ENCODE measurements at regions not wholly inside any gene's neighbourhood (a gene's known extent, or its start where the extent isn't known, plus 50 kb on each side); places are given as distances from the start of the nearest gene placed in this dataset.

DNA sequence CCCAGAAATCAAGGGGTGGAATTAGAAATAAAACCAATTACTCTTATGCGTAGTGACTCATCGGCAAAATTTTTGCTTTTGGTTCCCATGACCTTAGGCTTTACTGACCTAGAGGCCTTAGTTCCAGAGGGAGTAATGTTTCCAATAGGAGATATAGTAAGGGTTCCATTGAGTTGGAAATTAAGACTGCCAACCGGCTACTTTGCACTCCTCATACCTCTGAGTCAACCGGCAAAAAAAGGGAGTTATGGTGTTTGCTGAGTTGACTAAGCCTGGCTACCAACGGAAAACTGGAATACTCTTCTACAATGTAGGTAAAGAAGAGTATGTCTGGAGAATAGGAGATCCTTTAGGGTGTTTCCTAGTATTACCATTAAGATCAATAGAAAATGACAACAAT lies 919.8 kb downstream of the CENPC start:
- H3K36me3 ChIP-seq (ENCODE audit: insufficient read depth, low read length): no peaks in the 10 kb centered on the region
- no TSS peak for BruUV-seq (replicated peaks)
- TF ChIP-seq, protein P1, sequence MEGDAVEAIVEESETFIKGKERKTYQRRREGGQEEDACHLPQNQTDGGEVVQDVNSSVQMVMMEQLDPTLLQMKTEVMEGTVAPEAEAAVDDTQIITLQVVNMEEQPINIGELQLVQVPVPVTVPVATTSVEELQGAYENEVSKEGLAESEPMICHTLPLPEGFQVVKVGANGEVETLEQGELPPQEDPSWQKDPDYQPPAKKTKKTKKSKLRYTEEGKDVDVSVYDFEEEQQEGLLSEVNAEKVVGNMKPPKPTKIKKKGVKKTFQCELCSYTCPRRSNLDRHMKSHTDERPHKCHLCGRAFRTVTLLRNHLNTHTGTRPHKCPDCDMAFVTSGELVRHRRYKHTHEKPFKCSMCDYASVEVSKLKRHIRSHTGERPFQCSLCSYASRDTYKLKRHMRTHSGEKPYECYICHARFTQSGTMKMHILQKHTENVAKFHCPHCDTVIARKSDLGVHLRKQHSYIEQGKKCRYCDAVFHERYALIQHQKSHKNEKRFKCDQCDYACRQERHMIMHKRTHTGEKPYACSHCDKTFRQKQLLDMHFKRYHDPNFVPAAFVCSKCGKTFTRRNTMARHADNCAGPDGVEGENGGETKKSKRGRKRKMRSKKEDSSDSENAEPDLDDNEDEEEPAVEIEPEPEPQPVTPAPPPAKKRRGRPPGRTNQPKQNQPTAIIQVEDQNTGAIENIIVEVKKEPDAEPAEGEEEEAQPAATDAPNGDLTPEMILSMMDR (conservative IDR thresholded peaks at IDR 0.05; ENCODE audit: low read length): no peak
- TF ChIP-seq EZH2phosphoT487 (IDR thresholded peaks at IDR 0.05; ENCODE audit: borderline replicate concordance, low read depth, low read length): no peak
- H2AFZ ChIP-seq (ENCODE audit: low read length): no peak overlapping the region
- no peaks in the 10 kb centered on the region for H3K9me3 ChIP-seq (ENCODE audit: low read length)
- no peak for DNase-seq (ENCODE audit: low spot score)
- H3K27ac ChIP-seq (ENCODE audit: low read depth, low read length, poor library complexity, severe bottlenecking): no peak overlapping the region
- intact Hi-C loops (cut with micrococcal nuclease; ENCODE audit: unreplicated experiment): no loop called here
- CTCF ChIA-PET (ENCODE audit: unreplicated experiment): no interaction called here
- H4K20me1 ChIP-seq (ENCODE audit: insufficient read depth, low read length): no peaks in the 10 kb centered on the region
- POLR2A ChIA-PET: no interaction called here
- no peak overlapping the region for H3K4me3 ChIP-seq (ENCODE audit: low read depth, low read length, poor library complexity, severe bottlenecking)
- no peak overlapping the region for H3K4me2 ChIP-seq (ENCODE audit: low read length)
- H3K79me2 ChIP-seq (ENCODE audit: insufficient read depth, low read depth, low read length): no peaks in the 10 kb centered on the region
- no peaks in the 10 kb centered on the region for H3K4me1 ChIP-seq (ENCODE audit: insufficient read depth, low read length, poor library complexity, severe bottlenecking)
- H3K9me2 ChIP-seq (ENCODE audit: insufficient read depth, low read length): no peaks in the 10 kb centered on the region

DNA sequence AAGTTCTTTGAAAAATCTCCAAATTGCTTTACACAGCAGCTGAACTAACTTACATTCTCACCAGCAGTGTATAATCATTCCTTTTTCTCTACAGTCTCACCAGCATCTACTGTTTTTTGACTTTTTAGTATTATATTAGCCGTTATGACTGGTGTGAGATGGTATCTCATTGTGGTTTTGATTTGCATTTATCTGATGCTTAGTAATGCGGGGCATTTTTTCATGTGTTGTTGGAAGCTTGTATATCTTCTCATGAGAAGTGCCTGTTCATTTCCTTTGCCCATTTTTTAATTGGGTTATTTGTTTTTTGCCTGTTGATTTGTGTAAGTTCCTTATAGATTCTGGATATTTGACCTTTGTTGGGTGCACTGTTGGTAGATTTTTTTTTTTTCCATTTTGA lies 931.7 kb downstream of the CENPC start:
- CTCF ChIA-PET (ENCODE audit: unreplicated experiment): no interaction called here
- Histone ChIP-seq H3K9me2 (ENCODE audit: insufficient read depth, low read length) (no peaks in the 10 kb centered on the region), H3K4me3 (ENCODE audit: low read depth, low read length, poor library complexity, severe bottlenecking) (no peak overlapping the region), H3K36me3 (ENCODE audit: insufficient read depth, low read length) (no peaks in the 10 kb centered on the region), H3K9me3 (ENCODE audit: low read length) (peaks cover 8% of the 10 kb centered on the region; the same call in 1 of the 2 replicates), H3K4me1 (ENCODE audit: insufficient read depth, low read length, poor library complexity, severe bottlenecking) (no peaks in the 10 kb centered on the region), H2AFZ (ENCODE audit: low read length) (no peak overlapping the region), H4K20me1 (ENCODE audit: insufficient read depth, low read length) (no peaks in the 10 kb centered on the region), H3K79me2 (ENCODE audit: insufficient read depth, low read depth, low read length) (no peaks in the 10 kb centered on the region), H3K27ac (ENCODE audit: low read depth, low read length, poor library complexity, severe bottlenecking) (no peak overlapping the region), H3K4me2 (ENCODE audit: low read length) (no peak overlapping the region)
- no TSS peak for BruUV-seq (replicated peaks)
- no peak for TF ChIP-seq EZH2phosphoT487 (IDR thresholded peaks at IDR 0.05; ENCODE audit: borderline replicate concordance, low read depth, low read length)
- TF ChIP-seq, protein P1 (conservative IDR thresholded peaks at IDR 0.05; ENCODE audit: low read length): no peak
- DNase-seq (ENCODE audit: low spot score): no peak
- POLR2A ChIA-PET: interaction anchor here (0.7 kb wide), 1 partner anchor 1411 kb away, joined by 3 read pairs; no protein-coding TSS in a partner anchor
- intact Hi-C loops (cut with micrococcal nuclease; ENCODE audit: unreplicated experiment): no loop called here

DNA sequence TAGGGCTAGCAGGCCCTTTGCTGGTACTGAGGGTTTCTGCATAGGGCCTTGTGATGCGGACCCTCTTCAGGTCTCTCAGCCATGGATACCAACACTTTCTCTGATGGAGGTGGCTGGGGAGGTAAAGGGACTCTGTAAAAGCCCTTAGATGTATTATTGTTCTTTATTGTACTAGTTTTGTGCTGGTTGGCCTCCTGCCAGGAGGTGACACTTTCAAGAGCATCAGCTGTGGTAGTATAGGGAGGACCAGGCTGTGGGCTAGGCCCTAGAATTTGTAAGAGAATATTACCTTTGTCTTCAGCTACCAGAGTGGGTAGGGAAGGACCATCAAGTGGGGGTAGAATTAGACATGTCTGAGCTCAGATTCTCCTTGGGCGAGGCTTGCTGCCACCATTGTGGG lies 936.3 kb downstream of the CENPC start:
- no peak overlapping the region for H3K27ac ChIP-seq (ENCODE audit: low read depth, low read length, poor library complexity, severe bottlenecking)
- H3K4me2 ChIP-seq (ENCODE audit: low read length): no peak overlapping the region
- intact Hi-C loops (cut with micrococcal nuclease; ENCODE audit: unreplicated experiment): no loop called here
- ChIA-PET CTCF (ENCODE audit: unreplicated experiment) (no interaction called here), POLR2A (no interaction called here)
- H3K9me3 ChIP-seq (ENCODE audit: low read length): no peaks in the 10 kb centered on the region
- no peak for TF ChIP-seq EZH2phosphoT487 (IDR thresholded peaks at IDR 0.05; ENCODE audit: borderline replicate concordance, low read depth, low read length)
- TF ChIP-seq, protein P1 (conservative IDR thresholded peaks at IDR 0.05; ENCODE audit: low read length): no peak
- DNase-seq (ENCODE audit: low spot score): no peak
- no TSS peak for BruUV-seq (replicated peaks)
- H3K36me3 ChIP-seq (ENCODE audit: insufficient read depth, low read length): no peaks in the 10 kb centered on the region
- no peaks in the 10 kb centered on the region for H3K4me1 ChIP-seq (ENCODE audit: insufficient read depth, low read length, poor library complexity, severe bottlenecking)
- H3K79me2 ChIP-seq (ENCODE audit: insufficient read depth, low read depth, low read length): no peaks in the 10 kb centered on the region
- H4K20me1 ChIP-seq (ENCODE audit: insufficient read depth, low read length): no peaks in the 10 kb centered on the region
- no peak overlapping the region for H2AFZ ChIP-seq (ENCODE audit: low read length)
- H3K4me3 ChIP-seq (ENCODE audit: low read depth, low read length, poor library complexity, severe bottlenecking): no peak overlapping the region
- H3K9me2 ChIP-seq (ENCODE audit: insufficient read depth, low read length): no peaks in the 10 kb centered on the region

All from OCI-LY7 (cell line).